Dermis microvascular lymphatic vessel endothelial cell (primary cell): ENCODE measurements at regions not wholly inside any gene's neighbourhood (a gene's known extent, or its start where the extent isn't known, plus 50 kb on each side); places are given as distances from the start of the nearest gene placed in this dataset.
"Not testable (repeated sequence)": the region's sequence is repeated elsewhere in the genome, so short reads cannot be mapped to it uniquely, and the experiment has no call there.

Experiments used
- DNase-seq, 2 donors: peaks; one replicate each; pipeline versions ENCODE4 v3.0.0 to v3.0.0-alpha.2; 2010; ENCODE audit warnings: low read depth in 2 of 2

DNA sequence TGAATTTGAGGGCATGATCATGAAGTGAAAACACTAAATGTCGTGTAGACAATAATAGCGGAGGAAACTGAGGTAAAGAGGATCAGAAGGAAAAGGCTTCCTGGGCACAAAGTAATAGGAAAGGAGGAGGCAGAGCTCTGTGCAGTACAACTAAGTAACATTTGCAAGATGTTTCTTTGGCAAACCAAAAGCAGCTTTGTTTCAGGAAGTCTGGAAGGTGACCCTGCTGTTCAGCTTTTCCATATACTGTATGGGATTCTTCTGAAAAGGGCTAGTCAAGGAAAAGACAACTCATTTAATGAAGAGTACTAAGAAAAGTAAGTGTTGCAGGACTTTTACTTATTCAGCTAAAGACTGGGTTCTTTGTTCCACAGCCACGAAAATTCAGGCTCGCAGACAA lies 463.1 kb downstream of the PCDH7 start:
- peak in 1 of 2 donors; percentile 85 for DNase-seq

GRCh38 chr4:31185014-31185585 lies 464.9 kb downstream of the PCDH7 start:
- DNase-seq: no peak

GRCh38 chr4:31187979-31188378 lies 467.8 kb downstream of the PCDH7 start:
- peak in 1 of 2 donors; percentile 7 for DNase-seq

- DNase-seq: no peak
Observed at GRCh38 chr4:31189938-31190337, 469.8 kb downstream of the PCDH7 start.

GRCh38 chr4:31190671-31191070 lies 470.5 kb downstream of the PCDH7 start:
- no peak for DNase-seq

GRCh38 chr4:31192341-31192740 lies 472.2 kb downstream of the PCDH7 start:
- no peak for DNase-seq

DNA sequence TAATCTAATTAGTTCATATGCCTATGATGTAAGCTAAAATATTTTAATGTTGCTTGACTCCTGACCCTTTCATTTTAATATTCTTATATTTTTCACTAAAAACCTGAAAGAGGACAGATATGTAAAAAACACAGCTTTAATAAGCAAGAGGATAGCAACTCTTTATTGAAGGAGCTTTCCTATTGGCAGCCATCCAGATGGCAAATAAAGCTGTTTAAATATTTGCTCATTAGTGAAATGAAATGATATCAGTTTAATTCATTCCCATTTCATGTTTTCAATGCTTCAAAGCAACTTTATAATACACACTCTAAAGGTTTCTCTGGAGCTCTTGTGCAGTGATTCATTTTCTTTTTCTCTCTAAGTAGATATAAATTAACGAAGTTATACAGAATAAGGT lies 473.4 kb downstream of the PCDH7 start:
- DNase-seq: peak in 1 of 2 donors; percentile 9

DNA sequence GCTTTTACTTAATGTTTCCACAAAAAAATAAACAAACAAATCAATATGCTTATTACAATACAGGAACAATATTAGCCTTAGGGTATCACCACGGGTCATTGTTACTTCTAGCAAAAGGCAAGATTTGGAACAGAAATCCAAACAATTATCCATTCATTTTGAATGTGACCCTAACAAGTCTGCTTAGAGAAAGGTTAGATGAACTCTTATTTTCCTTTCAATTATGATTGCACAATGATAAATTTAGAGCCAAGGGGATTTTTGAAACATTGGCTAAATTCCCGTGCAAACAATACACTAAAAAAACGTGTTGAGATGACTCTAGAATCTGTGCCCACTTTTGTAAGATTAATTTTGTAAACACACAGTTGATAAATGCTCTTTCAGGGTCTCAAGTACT lies 474.7 kb downstream of the PCDH7 start:
- peak; percentile 76 to 79 for DNase-seq

DNA sequence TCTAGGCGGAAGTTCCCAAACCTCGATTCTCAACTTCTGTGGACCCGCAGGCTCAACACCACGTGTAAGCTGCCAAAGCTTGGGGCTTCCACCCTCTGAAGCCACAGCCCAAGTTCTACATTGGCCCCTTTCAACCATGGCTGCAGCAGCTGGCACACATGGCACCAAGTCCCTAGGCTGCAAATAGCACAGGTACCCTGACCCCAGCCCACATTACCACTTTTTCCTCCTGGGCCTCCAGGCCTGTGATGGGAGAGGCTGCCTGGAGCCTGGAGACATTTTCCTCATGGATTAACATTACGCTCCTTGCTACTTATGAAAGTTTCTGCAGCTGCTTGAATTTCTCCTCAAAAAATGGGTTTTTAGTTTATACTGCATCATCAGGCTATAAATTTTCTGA lies 479.5 kb downstream of the PCDH7 start:
- no peak for DNase-seq

- not testable (repeated sequence) for DNase-seq
Observed at GRCh38 chr4:31202054-31202453, 481.9 kb downstream of the PCDH7 start.

GRCh38 chr4:31204874-31205273 lies 484.7 kb downstream of the PCDH7 start:
- DNase-seq: no peak

DNA sequence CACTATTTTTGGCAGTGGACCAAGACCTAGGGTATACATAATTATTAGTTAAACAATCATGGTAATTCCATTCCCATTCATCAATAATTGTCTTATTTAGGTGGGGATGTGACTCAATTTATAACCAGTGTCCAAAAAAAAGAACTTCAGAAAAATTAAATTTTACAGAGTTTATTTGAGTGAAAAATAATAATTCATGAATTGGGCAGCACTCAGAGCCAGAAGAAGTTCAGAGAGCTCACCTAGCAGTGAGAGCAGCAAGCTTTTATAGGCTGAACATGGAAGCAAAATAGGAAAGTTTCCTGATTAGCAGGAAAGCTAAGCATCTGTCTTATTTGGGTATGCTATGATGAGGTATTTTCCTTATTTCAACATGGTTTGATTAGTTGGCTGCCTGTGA lies 500.8 kb downstream of the PCDH7 start:
- DNase-seq: no peak

GRCh38 chr4:31228068-31228467 lies 507.9 kb downstream of the PCDH7 start:
- DNase-seq: no peak

DNA sequence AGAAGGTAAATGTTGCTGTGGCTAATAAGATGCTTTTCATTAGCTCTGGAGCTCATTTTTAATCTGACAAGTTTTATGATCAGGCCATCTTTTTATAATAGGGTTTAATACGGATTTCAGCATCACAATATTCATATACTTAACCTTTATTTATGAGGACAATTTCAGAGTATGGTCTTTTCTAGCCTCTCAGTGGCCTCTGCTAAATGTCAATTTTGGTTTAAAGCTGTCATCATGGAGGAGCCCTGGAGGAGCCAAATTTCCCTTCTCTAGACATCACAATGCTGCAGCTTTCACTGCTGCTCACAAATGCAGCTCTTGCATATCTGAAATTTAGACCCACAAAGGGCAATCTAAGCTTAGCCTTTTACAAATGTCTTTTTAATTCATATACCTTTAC lies 510.4 kb downstream of the PCDH7 start:
- no peak for DNase-seq

- no peak for DNase-seq
Observed at GRCh38 chr4:31234494-31234893, 514.3 kb downstream of the PCDH7 start.

DNA sequence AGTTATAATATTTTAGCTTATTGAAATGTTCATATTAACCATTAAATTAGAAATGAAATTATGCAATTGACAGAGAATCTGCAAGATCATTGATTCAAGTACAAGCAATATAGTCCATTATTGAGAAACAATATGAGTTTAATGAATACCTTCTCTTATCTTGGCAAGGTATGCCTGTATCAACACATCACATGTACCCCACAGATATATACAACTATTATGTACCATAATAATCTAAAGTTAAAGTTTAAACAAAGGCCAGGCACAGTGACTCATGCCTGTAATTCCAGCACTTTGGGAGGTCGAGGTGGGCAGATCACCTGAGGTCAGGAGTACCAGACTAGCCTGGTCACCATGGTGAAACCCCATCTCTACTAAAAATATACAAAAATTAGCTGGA lies 514.7 kb downstream of the PCDH7 start:
- no peak for DNase-seq

DNA sequence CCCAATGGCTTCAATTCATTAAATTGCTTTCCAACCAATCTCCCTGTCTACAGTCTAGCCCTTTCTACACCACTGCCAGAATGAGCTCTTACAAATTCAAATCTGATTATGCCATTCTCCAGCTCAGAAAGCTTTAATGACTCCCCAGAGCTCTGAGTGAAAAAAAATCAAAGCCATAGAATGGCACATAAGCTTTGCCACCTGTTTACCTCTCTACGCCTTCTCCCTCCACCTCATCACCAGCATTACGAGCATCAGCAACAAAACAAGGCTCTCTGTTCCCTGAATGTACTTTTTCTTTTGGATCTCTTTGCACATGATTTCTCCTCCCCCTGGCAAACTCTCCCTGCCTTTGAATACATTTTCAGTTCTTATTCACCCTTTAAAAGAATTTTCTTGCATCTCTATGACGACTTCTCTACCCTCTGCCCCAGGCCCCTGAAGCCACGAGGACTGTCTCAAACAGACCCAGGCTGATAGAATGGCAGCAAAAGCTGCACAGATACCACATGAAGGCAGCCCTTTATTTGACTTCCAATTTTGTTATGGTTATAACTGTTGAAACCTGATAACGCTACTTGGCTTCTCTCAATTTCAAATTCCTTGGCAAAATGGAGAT lies 516.0 kb downstream of the PCDH7 start:
- no peak for DNase-seq

DNA sequence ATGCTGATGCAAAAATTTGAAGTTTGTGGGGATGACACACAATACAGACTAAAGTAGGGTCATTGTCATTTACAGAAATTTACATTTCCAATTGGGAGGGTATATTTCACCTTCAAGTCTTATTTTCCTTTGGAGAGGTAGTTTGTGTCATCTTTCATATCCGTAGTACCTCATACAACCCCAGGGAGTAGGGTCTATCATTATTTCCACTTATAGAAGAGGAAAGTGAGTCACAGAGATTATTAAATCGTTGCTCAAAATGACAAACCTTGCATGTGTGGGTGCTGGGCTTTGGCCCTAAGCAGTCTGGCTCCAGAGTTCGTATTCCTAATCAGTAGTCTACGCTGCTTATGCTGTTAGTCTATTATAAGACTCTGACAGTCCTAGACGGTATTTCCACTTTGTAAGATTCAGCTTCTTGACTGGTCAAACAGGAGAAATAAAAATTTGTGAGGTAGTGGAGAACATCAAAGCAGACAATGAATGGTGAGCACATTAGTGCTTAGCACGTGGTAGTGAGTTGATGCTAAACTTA lies 516.5 kb downstream of the PCDH7 start:
- DNase-seq: no peak

- DNase-seq: peak in 1 of 2 donors; percentile 2
Observed at GRCh38 chr4:31237233-31237632, 517.1 kb downstream of the PCDH7 start.

DNA sequence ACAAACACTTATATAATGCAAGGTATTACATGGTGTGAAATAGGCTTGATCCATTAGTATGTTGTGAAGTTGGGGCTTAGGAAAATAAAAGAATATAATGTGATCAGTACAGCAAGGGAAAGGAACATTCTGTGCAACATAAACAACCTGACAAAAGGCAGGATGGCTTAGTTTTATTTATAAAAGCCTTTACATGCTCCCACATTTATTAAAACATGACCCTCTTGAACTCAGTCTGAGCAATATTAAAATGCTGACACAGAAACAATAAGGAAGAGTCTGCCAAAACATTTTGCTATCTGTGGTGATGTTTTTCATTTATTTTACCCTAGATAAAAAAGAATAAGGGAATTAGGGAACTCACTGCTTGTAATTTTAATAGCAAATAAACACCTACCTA lies 519.7 kb downstream of the PCDH7 start:
- peak; percentile 36 to 68 for DNase-seq

DNA sequence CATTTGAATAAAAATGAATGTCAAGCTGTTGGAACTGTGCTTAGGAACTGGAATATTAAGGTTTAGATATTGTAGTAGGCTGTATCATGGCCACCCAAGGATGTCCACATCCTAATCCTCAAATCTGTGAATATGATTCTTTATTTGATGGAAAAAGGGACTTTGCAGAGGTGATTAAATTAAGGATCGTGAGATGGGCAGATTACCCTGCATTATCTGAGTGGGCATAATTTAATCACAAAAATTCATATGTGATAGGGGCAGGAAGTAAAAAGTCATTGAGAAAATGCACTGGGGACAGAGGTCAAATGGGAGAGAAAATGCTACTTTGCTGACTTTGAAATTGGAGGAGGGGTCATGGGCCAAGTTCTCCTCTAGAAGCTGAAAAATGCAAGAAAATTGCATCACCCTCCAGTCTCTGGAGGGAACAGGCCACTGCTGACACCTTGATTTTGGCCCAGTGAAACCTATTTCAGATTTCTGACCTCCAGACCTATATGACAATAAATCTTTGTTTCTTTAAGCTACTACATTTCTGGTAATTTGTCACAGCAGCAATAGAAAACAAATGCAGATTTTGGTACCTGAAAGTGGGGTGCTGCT lies 521.4 kb downstream of the PCDH7 start:
- DNase-seq: no peak

DNA sequence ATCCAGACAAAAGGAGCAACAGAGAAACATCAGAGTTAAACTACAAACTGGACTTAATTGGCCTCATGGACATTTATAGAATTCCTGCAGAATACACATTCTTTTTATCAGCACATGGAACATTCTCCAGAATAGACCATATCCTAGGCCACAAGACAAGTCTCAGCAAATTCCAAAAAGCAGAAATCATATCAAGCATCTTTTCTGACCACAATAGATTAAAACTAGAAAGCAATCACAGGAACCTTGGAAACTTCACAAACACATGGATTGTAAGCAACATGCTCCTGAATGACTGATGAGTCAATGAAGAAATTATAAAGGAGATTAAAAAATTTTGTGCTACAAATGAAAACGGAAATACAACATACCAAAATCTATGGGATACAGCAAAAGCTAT lies 526.7 kb downstream of the PCDH7 start:
- DNase-seq: no peak

GRCh38 chr4:31259119-31259518 lies 539.0 kb downstream of the PCDH7 start:
- no peak for DNase-seq
